GM12878 (cell line): ENCODE measurements at regions not wholly inside any gene's neighbourhood (a gene's known extent, or its start where the extent isn't known, plus 50 kb on each side); places are given as distances from the start of the nearest gene placed in this dataset.

Experiments
- ATAC-seq: fragments of 200-7000 bp; cut with Tn5 transposase; 3 replicates; pipeline ENCODE4 v1.9.1; 2020; ENCODE audit warnings: mild to moderate bottlenecking, moderate library complexity
- BruUV-seq: library from RNA; stranded (reverse); fragments of 400-500 nt; replicated peaks from 2 replicates; lab custom pipeline; 2021; lab: Mats Ljungman, UMichigan
- CTCF ChIA-PET: fragments of 300-600 bp; sonication (Branson Sonifier 250); formaldehyde crosslinking; extraction: SDS; loops from one replicate; lab custom pipeline; 2021; ENCODE audit warnings: inconsistent platforms; lab: Yijun Ruan, JAX
- POLR2A ChIA-PET: fragments of 350-600 bp; formaldehyde crosslinking; extraction: SDS; loops from one replicate; lab custom pipeline; 2021; ENCODE audit warnings: inconsistent platforms; lab: Charles Lee
- RAD21 ChIA-PET: fragments of 300-600 bp; sonication (Branson Sonifier 250); formaldehyde crosslinking; loops from one replicate; lab custom pipeline; 2023; ENCODE audit warnings: antibody characterized with exemption; ENCODE audit not compliant: unreplicated experiment; lab: Charles Lee
- SMC1A ChIA-PET: fragments of 300-600 bp; sonication (Branson Sonifier 250); formaldehyde crosslinking; loops from one replicate; lab custom pipeline; 2023; ENCODE audit not compliant: unreplicated experiment, uncharacterized antibody; lab: Charles Lee
- DNase-seq: peaks from one replicate; pipeline ENCODE4 v3.0.0-alpha.2; 2011; ENCODE audit warnings: low read depth, low spot score
- FAIRE-seq: peaks from 3 replicates; lab custom pipeline; 2011; peaks lifted over from hg19 to GRCh38; lab: Jason Lieb, UNC
- H2AFZ ChIP-seq: 2 replicates; pipeline ENCODE4 v1.6.0; 2011; ENCODE audit warnings: low read depth, low read length, control low read depth; ENCODE audit not compliant: control insufficient read depth
- H3K27ac ChIP-seq: 2 replicates; pipeline ENCODE4 v1.5.1; 2011; ENCODE audit warnings: control low read depth; ENCODE audit not compliant: control insufficient read depth, insufficient read depth
- H3K27me3 ChIP-seq, 2 experiments: replicated peaks in 1 of 2; 2 replicates each; pipeline versions ENCODE4 v1.6.0 to v1.6.1; 2011; ENCODE audit warnings: low read length in 1 of 2; ENCODE audit not compliant: control insufficient read depth in 2 of 2, insufficient read depth in 2 of 2
- H3K36me3 ChIP-seq, 2 experiments: 2 replicates each; pipeline ENCODE4 v1.5.1; 2011; ENCODE audit warnings: low read length in 1 of 2; ENCODE audit not compliant: control insufficient read depth in 2 of 2, insufficient read depth in 2 of 2
- H3K4me1 ChIP-seq: 2 replicates; pipeline ENCODE4 v1.6.1; 2011; ENCODE audit warnings: mild to moderate bottlenecking, low read length, moderate library complexity, mixed read lengths; ENCODE audit not compliant: control insufficient read depth, insufficient read depth
- H3K4me2 ChIP-seq: 2 replicates; pipeline ENCODE4 v1.6.0; 2011; ENCODE audit warnings: control low read depth; ENCODE audit not compliant: control insufficient read depth, insufficient read depth
- H3K4me3 ChIP-seq: fragments of 200-600 bp; sonication (generic); 2 replicates; pipeline ENCODE4 v1.5.1; 2016
- H3K79me2 ChIP-seq: 2 replicates; pipeline ENCODE4 v1.6.0; 2011; ENCODE audit warnings: low read length; ENCODE audit not compliant: control insufficient read depth, insufficient read depth
- H3K9ac ChIP-seq: 2 replicates; pipeline ENCODE4 v1.8.0; 2011; ENCODE audit warnings: low read length, control low read depth, mixed read lengths; ENCODE audit not compliant: control insufficient read depth, insufficient read depth
- H3K9me3 ChIP-seq: replicated peaks from 3 replicates; pipeline ENCODE4 v1.5.1; 2011; ENCODE audit warnings: mild to moderate bottlenecking, low read length; ENCODE audit not compliant: control insufficient read depth, insufficient read depth
- H4K20me1 ChIP-seq: 2 replicates; pipeline ENCODE4 v1.6.0; 2011; ENCODE audit not compliant: control insufficient read depth, insufficient read depth
- BCL11A ChIP-seq: IDR thresholded peaks from 2 replicates; pipeline ENCODE4 v1.6.1; 2011; ENCODE audit warnings: low read depth, low read length
- BRCA1 ChIP-seq: IDR thresholded peaks from 2 replicates; pipeline ENCODE4 v1.6.1; 2011; ENCODE audit warnings: low read depth, low read length, improper control_type of control experiment
- CBX3 ChIP-seq: fragments of 200-600 bp; sonication (generic); IDR thresholded peaks from 2 replicates; pipeline ENCODE4 v1.6.1; 2016; ENCODE audit warnings: low read depth, borderline replicate concordance
- IKZF2 ChIP-seq, 2 experiments: fragments of 450-650 bp; IDR thresholded peaks; 2 replicates each; pipeline ENCODE4 v1.6.1; 2017; ENCODE audit warnings: mild to moderate bottlenecking in 2 of 2, moderate library complexity in 2 of 2
- MYC ChIP-seq: IDR thresholded peaks from 2 replicates; pipeline ENCODE4 v1.6.1; 2011; ENCODE audit warnings: mild to moderate bottlenecking, low read length, moderate library complexity, inconsistent platforms; ENCODE audit not compliant: insufficient read depth, insufficient replicate concordance, insufficient read length, severe bottlenecking
- PML ChIP-seq: IDR thresholded peaks from 2 replicates; pipeline ENCODE4 v1.6.1; 2012; ENCODE audit warnings: low read length, inconsistent platforms
- SRF ChIP-seq, 2 experiments: IDR thresholded peaks; 2 replicates each; pipeline ENCODE4 v1.6.1; 2011; ENCODE audit warnings: low read depth in 2 of 2, low read length in 2 of 2, mild to moderate bottlenecking in 1 of 2, moderate library complexity in 1 of 2
- TCF3 ChIP-seq: IDR thresholded peaks from 2 replicates; pipeline ENCODE4 v1.6.1; 2012; ENCODE audit warnings: low read depth, mild to moderate bottlenecking, low read length, borderline replicate concordance; ENCODE audit not compliant: insufficient read depth
- ZNF217 ChIP-seq: fragments of 450-650 bp; IDR thresholded peaks from 2 replicates; pipeline ENCODE4 v1.6.1; 2017; ENCODE audit warnings: antibody characterized with exemption, mild to moderate bottlenecking
- ZNF384 ChIP-seq: IDR thresholded peaks from 2 replicates; pipeline ENCODE4 v1.6.1; 2012; ENCODE audit warnings: low read depth, mild to moderate bottlenecking, low read length, improper control_type of control experiment, borderline replicate concordance
- WGBS: methylation state at CpG from one replicate; pipeline ENCODE4 v1.1.6; 2016; ENCODE audit warnings: low lambda C conversion rate; ENCODE audit not compliant: insufficient replicate concordance, insufficient coverage; ENCODE audit errors: missing lambda C conversion rate; 5-methylcytosine and 5-hydroxymethylcytosine counted together
- in situ Hi-C: fragments of 300-500 bp; cut with MboI; formaldehyde crosslinking; loops from 9 replicates; pipeline ENCODE4 v1.14.3; 2018; ENCODE audit warnings: mixed read lengths
- intact Hi-C: fragments of 100-400 bp; cut with micrococcal nuclease; formaldehyde crosslinking; loops from one replicate; pipeline ENCODE4 v1.14.2; 2022; ENCODE audit not compliant: unreplicated experiment
- TF ChIP-seq, protein P1 (sequence below): IDR thresholded peaks from 2 replicates; pipeline ENCODE4 v1.6.1; 2012; ENCODE audit warnings: low read depth, low read length, improper control_type of control experiment
- TF ChIP-seq, protein P2 (sequence below): fragments of 450-650 bp; formaldehyde crosslinking; IDR thresholded peaks from 2 replicates; pipeline ENCODE4 v1.4.0; 2020; ENCODE audit warnings: mild to moderate bottlenecking, moderate library complexity

DNA sequence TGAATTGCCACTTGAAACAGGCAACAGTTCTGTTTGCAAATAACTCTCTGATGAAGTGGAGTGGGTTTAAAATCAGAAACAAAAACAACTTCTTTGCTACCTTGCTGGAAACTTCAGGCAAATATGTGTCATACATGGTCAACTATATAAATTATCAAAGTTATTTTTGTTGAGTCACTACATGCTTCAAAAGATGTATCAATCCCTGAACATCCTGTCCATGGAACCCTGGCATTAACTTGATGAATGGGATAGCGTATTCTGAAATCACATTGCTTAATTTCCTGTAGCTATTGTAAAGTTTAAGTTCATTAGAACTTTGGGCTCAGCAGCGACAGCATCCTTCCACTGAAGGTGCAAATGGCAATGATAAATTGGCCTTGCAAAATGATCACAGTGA, 213.6 kb upstream of the MAF start:
- ATAC-seq (no peak), FAIRE-seq (no peak), DNase-seq (no peak)
- no peak overlapping the region for H3K4me2 ChIP-seq
- no peaks in the 10 kb centered on the region for H3K9me3 ChIP-seq
- ChIA-PET SMC1A (no interaction called here), RAD21 (no interaction called here), POLR2A (no interaction called here), CTCF (no interaction called here)
- in situ Hi-C loops = no loop called here
- intact Hi-C loops = no loop called here
- H3K27me3 ChIP-seq = no peaks in the 10 kb centered on the region
- no peak overlapping the region for H2AFZ ChIP-seq
- H4K20me1 ChIP-seq = no peaks in the 10 kb centered on the region
- no peaks in the 10 kb centered on the region for H3K4me1 ChIP-seq
- no peaks in the 10 kb centered on the region for H3K79me2 ChIP-seq
- no TSS peak for BruUV-seq
- no peak overlapping the region for H3K9ac ChIP-seq
- TF ChIP-seq BCL11A = no peak
- TF ChIP-seq CBX3 = no peak
- TF ChIP-seq, protein P1, sequence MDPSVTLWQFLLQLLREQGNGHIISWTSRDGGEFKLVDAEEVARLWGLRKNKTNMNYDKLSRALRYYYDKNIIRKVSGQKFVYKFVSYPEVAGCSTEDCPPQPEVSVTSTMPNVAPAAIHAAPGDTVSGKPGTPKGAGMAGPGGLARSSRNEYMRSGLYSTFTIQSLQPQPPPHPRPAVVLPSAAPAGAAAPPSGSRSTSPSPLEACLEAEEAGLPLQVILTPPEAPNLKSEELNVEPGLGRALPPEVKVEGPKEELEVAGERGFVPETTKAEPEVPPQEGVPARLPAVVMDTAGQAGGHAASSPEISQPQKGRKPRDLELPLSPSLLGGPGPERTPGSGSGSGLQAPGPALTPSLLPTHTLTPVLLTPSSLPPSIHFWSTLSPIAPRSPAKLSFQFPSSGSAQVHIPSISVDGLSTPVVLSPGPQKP = no peak
- no peak for TF ChIP-seq ZNF217
- no peak for TF ChIP-seq MYC
- TF ChIP-seq PML = no peak
- no peak for TF ChIP-seq BRCA1
- TF ChIP-seq IKZF2 (IDR thresholded peaks at IDR 0.05) = no peak
- TF ChIP-seq TCF3 = no peak
- no peak for TF ChIP-seq SRF (IDR thresholded peaks at IDR 0.05; ENCODE audit: low read depth in 2 of 2, low read length in 2 of 2)
- TF ChIP-seq, protein P2, sequence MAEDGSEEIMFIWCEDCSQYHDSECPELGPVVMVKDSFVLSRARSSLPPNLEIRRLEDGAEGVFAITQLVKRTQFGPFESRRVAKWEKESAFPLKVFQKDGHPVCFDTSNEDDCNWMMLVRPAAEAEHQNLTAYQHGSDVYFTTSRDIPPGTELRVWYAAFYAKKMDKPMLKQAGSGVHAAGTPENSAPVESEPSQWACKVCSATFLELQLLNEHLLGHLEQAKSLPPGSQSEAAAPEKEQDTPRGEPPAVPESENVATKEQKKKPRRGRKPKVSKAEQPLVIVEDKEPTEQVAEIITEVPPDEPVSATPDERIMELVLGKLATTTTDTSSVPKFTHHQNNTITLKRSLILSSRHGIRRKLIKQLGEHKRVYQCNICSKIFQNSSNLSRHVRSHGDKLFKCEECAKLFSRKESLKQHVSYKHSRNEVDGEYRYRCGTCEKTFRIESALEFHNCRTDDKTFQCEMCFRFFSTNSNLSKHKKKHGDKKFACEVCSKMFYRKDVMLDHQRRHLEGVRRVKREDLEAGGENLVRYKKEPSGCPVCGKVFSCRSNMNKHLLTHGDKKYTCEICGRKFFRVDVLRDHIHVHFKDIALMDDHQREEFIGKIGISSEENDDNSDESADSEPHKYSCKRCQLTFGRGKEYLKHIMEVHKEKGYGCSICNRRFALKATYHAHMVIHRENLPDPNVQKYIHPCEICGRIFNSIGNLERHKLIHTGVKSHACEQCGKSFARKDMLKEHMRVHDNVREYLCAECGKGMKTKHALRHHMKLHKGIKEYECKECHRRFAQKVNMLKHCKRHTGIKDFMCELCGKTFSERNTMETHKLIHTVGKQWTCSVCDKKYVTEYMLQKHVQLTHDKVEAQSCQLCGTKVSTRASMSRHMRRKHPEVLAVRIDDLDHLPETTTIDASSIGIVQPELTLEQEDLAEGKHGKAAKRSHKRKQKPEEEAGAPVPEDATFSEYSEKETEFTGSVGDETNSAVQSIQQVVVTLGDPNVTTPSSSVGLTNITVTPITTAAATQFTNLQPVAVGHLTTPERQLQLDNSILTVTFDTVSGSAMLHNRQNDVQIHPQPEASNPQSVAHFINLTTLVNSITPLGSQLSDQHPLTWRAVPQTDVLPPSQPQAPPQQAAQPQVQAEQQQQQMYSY (CRISPR knock-in tag) = no peak
- TF ChIP-seq ZNF384 = no peak
- H3K4me3 ChIP-seq = no peak overlapping the region
- 13% methylated on average over 2 of the region's 2 CpGs for WGBS
- H3K27ac ChIP-seq = no peak overlapping the region
- no peaks in the 10 kb centered on the region for H3K36me3 ChIP-seq
